Esophagus squamous epithelium (tissue), 5 donors: ENCODE measurements at regions not wholly inside any gene's neighbourhood (a gene's known extent, or its start where the extent isn't known, plus 50 kb on each side); places are given as distances from the start of the nearest gene placed in this dataset.

Experiments
- DNase-seq: peaks from one replicate; lab custom pipeline; 2025; lab: John Stamatoyannopoulos, UW
- H3K27ac ChIP-seq, 4 donors: fragments of 200-600 bp; sonication (generic); one replicate each; pipeline ENCODE4 v1.5.1; 2016 to 2019; ENCODE audit warnings: mild to moderate bottlenecking in 1 of 4
- H3K27me3 ChIP-seq, 4 donors: fragments of 200-600 bp; sonication (generic); 1 replicate in 3 of 4; 2 replicates in 1 of 4; pipeline versions ENCODE4 v1.5.1 to v1.6.0; 2017 to 2021; ENCODE audit warnings: antibody characterized with exemption in 1 of 4
- H3K36me3 ChIP-seq, 3 donors: fragments of 200-600 bp; sonication (generic); one replicate each; pipeline ENCODE4 v1.5.1; 2016 to 2019
- H3K4me1 ChIP-seq, 3 donors: fragments of 200-600 bp; sonication (generic); one replicate each; pipeline ENCODE4 v1.5.1; 2017 to 2019
- H3K4me3 ChIP-seq, 4 donors: fragments of 200-600 bp; sonication (generic); 1 replicate in 3 of 4; 2 replicates in 1 of 4; pipeline ENCODE4 v1.5.1; 2016 to 2019; ENCODE audit warnings: mild to moderate bottlenecking in 2 of 4, moderate library complexity in 1 of 4
- H3K9me3 ChIP-seq, 3 donors: fragments of 200-600 bp; sonication (generic); one replicate each; pipeline ENCODE4 v1.5.1; 2016 to 2019
- POLR2A ChIP-seq, 4 donors: fragments of 450-650 bp; IDR thresholded peaks; one replicate each; pipeline ENCODE4 v1.6.1; 2017; ENCODE audit warnings: antibody characterized with exemption in 4 of 4, mild to moderate bottlenecking in 4 of 4, moderate library complexity in 3 of 4
- WGBS, 2 donors: methylation state at CpG; one replicate each; pipeline ENCODE4 v1.1.5; 2018; 5-methylcytosine and 5-hydroxymethylcytosine counted together
- intact Hi-C: fragments of 100-400 bp; cut with DNase I; formaldehyde crosslinking; loops from one replicate; pipeline ENCODE4 v1.15.0; 2022
- TF ChIP-seq, protein P1 (sequence below), 6 experiments: fragments of 450-650 bp in 4 of 6; fragments of 200-600 bp in 2 of 6; sonication (generic) in 2 of 6; IDR thresholded peaks; one replicate each; pipeline ENCODE4 v1.5.1; 2016 to 2019; ENCODE audit warnings: antibody characterized with exemption in 6 of 6, mild to moderate bottlenecking in 4 of 6, moderate library complexity in 4 of 6
- donor health status: DM: yes; HTN: yes; CAD: no.

DNA sequence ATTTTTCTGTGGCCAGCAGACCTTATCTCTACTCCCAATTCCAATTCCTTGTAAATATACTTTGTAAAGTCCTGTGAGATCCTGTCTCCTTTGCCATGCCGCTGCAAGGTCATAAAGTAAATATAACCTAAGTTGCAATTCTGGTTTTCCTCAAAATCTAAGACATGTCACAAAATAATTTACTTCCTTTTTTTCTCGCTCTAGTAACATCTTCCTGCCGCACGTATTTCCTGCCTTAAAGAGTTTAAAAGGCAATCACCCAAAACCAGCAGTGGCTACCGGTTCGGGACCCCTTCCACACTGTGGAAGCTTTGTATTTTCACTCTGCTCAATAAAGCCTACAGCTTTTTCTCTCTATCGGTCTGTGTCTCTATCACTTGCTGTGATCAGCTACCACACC lies 832.0 kb upstream of the SLITRK5 start:
- no peak for DNase-seq
- TF ChIP-seq POLR2A (IDR thresholded peaks at IDR 0.05) = no peak
- TF ChIP-seq, protein P1, sequence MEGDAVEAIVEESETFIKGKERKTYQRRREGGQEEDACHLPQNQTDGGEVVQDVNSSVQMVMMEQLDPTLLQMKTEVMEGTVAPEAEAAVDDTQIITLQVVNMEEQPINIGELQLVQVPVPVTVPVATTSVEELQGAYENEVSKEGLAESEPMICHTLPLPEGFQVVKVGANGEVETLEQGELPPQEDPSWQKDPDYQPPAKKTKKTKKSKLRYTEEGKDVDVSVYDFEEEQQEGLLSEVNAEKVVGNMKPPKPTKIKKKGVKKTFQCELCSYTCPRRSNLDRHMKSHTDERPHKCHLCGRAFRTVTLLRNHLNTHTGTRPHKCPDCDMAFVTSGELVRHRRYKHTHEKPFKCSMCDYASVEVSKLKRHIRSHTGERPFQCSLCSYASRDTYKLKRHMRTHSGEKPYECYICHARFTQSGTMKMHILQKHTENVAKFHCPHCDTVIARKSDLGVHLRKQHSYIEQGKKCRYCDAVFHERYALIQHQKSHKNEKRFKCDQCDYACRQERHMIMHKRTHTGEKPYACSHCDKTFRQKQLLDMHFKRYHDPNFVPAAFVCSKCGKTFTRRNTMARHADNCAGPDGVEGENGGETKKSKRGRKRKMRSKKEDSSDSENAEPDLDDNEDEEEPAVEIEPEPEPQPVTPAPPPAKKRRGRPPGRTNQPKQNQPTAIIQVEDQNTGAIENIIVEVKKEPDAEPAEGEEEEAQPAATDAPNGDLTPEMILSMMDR (IDR thresholded peaks at IDR 0.05) = no peak
- Histone ChIP-seq H3K9me3 (peaks cover 0 to 17% (median 0%) of the 10 kb centered on the region in 3 donors), H3K4me1 (no peaks in the 10 kb centered on the region), H3K36me3 (no peaks in the 10 kb centered on the region), H3K27me3 (no peaks in the 10 kb centered on the region), H3K27ac (no peak overlapping the region), H3K4me3 (no peak overlapping the region)
- WGBS, 2 donors = 34 to 46% methylated on average over 7 of the region's 7 CpGs
- intact Hi-C loops = no loop called here

DNA sequence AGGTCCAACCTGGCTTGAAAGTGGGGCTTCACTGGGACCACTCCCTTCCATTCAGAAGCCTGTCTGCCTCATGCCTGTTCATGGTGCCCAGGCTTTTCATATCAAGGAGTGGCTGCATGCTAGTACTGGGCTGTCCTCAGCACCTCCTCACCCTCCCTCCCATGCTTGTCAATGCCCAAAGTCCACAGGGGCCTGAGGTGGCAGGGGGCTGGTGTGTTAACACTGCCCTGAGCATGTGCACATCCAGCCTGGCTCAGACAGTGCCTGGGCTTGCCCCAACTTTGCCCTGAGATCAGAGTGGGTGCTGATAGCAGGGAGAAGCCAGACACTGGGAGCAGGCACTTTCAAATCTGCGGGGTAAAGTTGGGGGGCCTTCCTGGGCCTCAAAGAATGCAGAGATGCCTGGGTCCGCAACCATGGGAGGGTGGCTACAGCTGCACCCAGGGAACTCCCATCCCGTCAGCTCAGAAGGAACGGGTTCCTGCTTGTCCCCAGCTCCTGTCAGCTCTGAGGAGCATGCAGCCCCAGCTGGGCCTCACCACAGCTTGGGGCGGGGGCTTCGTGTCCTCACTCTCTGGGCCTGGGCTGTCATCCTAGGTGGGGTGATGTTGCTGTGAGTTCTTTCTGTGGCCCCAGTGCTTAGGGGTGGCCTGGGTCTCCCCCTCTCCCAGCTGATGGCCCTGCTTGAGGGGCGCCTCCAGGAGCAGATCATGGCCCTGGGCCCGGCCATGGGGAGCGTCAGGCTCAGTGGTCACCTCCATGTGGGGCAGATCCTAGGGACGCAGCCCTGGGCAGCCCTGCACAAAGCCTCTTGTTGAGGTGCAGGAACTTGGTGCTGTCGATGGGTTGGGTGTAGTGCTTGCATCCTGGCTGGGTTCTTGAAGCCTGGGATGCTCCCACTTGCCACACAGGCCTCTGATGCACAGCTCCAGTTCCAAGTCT lies 830.6 kb upstream of the SLITRK5 start:
- WGBS, 2 donors = no CpG with 5 or more reads among the region's 11 CpGs
- TF ChIP-seq POLR2A (IDR thresholded peaks at IDR 0.05) = no peak
- TF ChIP-seq, protein P1 (IDR thresholded peaks at IDR 0.05) = no peak
- Histone ChIP-seq H3K4me1 (no peaks in the 10 kb centered on the region), H3K27ac (no peak overlapping the region), H3K4me3 (no peak overlapping the region), H3K36me3 (no peaks in the 10 kb centered on the region), H3K27me3 (no peaks in the 10 kb centered on the region), H3K9me3 (peaks cover 0 to 17% (median 0%) of the 10 kb centered on the region in 3 donors)
- no peak for DNase-seq
- intact Hi-C loops = no loop called here

DNA sequence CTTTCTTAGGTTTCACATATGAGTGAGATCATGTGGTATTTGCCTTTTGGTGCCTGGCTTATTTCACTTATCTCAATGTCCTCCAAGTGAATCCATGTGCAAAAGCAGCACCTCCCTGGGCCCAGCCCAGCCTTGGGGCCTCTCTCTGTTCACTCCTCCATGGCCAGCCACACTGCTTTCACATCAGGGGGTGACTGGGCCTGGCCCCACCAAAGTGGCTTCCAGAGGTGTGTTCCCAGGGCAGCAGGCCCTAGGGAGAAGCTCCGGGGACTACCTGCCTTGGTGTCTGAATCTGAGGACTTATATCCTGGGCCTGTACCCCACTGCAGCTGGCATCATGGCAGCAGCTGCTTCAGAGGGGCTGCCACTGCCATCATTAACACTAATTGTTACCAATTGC lies 829.9 kb upstream of the SLITRK5 start:
- peaks cover 0 to 14% (median 0%) of the 10 kb centered on the region in 3 donors for H3K9me3 ChIP-seq
- no peaks in the 10 kb centered on the region for H3K4me1 ChIP-seq
- 80% methylated on average over 1 of the region's 1 CpG; no CpG with 5 or more reads in 1 of the 2 donors for WGBS, 2 donors
- H3K36me3 ChIP-seq = no peaks in the 10 kb centered on the region
- no peaks in the 10 kb centered on the region for H3K27me3 ChIP-seq
- no peak overlapping the region for H3K4me3 ChIP-seq
- intact Hi-C loops = no loop called here
- TF ChIP-seq, protein P1 (IDR thresholded peaks at IDR 0.05) = no peak
- TF ChIP-seq POLR2A (IDR thresholded peaks at IDR 0.05) = no peak
- DNase-seq = no peak
- H3K27ac ChIP-seq = no peak overlapping the region

DNA sequence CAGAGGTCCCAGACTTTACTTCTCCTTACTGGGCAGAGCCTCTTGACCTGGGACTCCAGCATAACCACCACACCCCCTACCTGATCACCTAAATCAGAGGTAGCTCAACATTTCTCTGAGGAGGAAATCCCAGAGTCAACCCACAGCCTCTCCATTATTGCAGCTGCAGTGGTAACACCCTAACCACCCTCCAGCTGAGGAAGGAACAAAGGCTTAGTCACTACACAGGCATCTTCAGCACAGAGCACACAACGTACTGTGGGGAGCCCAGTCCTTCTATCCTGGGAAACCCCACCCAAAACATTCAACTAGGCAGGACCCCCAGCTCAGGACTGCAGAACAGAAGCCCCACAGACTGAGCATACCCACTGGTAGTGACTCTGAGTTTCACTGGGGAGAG lies 824.7 kb upstream of the SLITRK5 start:
- Histone ChIP-seq H3K4me1 (no peaks in the 10 kb centered on the region), H3K9me3 (no peaks in the 10 kb centered on the region), H3K27ac (no peak overlapping the region), H3K4me3 (no peak overlapping the region), H3K36me3 (no peaks in the 10 kb centered on the region), H3K27me3 (no peaks in the 10 kb centered on the region)
- DNase-seq = no peak
- TF ChIP-seq POLR2A (IDR thresholded peaks at IDR 0.05) = no peak
- TF ChIP-seq, protein P1 (IDR thresholded peaks at IDR 0.05) = no peak
- intact Hi-C loops = no loop called here
- WGBS, 2 donors = no CpG with 5 or more reads among the region's 1 CpG

DNA sequence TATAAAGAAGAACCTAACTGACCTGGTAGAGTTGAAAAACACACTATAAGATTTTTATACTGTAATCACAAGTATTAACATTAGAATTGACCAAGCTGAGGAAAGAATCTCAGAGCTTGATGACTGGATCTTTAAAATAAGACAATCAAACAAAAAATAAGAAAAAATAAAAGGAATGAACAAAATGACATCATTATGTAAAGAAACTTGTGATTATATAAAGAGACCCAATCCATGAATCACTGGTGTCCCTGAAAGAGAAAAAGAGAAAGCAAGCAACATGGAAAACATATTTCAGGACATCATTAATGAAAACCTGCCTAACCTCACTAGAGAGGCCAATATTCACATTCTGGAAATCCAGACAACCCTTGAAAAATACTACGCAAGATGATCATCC lies 822.5 kb upstream of the SLITRK5 start:
- 81 to 100% methylated on average over 1 of the region's 1 CpG for WGBS, 2 donors
- H3K4me1 ChIP-seq = no peaks in the 10 kb centered on the region
- H3K27ac ChIP-seq = no peak overlapping the region
- DNase-seq = no peak
- H3K9me3 ChIP-seq = no peaks in the 10 kb centered on the region
- no peaks in the 10 kb centered on the region for H3K36me3 ChIP-seq
- H3K4me3 ChIP-seq = no peak overlapping the region
- intact Hi-C loops = no loop called here
- no peaks in the 10 kb centered on the region for H3K27me3 ChIP-seq
- TF ChIP-seq POLR2A (IDR thresholded peaks at IDR 0.05) = no peak
- TF ChIP-seq, protein P1 (IDR thresholded peaks at IDR 0.05) = no peak
